Colonic mucosa (tissue), 4 donors: ENCODE measurements at regions not wholly inside any gene's neighbourhood (a gene's known extent, or its start where the extent isn't known, plus 50 kb on each side); places are given as distances from the start of the nearest gene placed in this dataset.

Source experiments
- DNase-seq: peaks from one replicate; pipeline ENCODE4 v3.0.0-alpha.2; 2020
- H3K27ac ChIP-seq: fragments of 200-600 bp; one replicate; pipeline ENCODE4 v1.8.0; 2021
- H3K27me3 ChIP-seq: fragments of 200-600 bp; one replicate; pipeline ENCODE4 v1.8.0; 2021
- H3K36me3 ChIP-seq: fragments of 200-600 bp; one replicate; pipeline ENCODE4 v1.8.0; 2021
- H3K4me1 ChIP-seq: fragments of 200-600 bp; one replicate; pipeline ENCODE4 v1.8.0; 2021; ENCODE audit warnings: mild to moderate bottlenecking
- H3K4me3 ChIP-seq: fragments of 200-600 bp; one replicate; pipeline ENCODE4 v1.8.0; 2021
- H3K9ac ChIP-seq, 2 donors: one replicate each; pipeline ENCODE4 v1.7.0; 2013; ENCODE audit warnings: control low read depth in 2 of 2, low read depth in 2 of 2, low read length in 2 of 2
- H3K9me3 ChIP-seq: fragments of 200-600 bp; one replicate; pipeline ENCODE4 v1.8.0; 2021
- intact Hi-C: fragments of 100-400 bp; cut with DNase I; formaldehyde crosslinking; loops from one replicate; pipeline ENCODE4 v1.14.1; 2022
- TF ChIP-seq, protein P1 (sequence below): fragments of 200-600 bp; IDR thresholded peaks from one replicate; pipeline ENCODE4 v1.8.0; 2022; ENCODE audit warnings: antibody characterized with exemption, mild to moderate bottlenecking
- donor health status: healthy.
- donor health status: DM: no; HTN: no; CAD: no.
- donor health status: DM: no; HTN: no; CAD: no.

DNA sequence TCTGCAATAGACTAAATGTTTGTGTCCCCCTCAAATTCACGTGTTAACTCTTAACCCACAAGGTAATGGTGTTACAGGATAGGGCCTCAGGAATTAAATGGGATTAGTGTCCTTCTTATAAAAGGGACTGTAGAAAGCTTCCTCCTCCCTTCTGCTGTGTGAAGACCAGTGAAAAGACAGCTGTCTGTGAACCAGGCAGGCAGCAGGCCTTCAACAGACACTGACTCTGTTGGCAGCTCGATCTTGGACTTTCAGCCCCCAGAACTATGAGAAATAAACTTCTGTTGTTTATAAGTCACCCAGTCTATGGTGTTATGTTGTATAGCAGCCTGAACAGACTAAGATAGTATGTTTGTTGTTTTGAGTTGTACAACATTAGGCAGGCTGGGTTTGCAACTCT lies 208.1 kb downstream of the GBA3 start:
- no peaks in the 10 kb centered on the region for H3K9me3 ChIP-seq
- H3K4me1 ChIP-seq: no peaks in the 10 kb centered on the region
- intact Hi-C loops: no loop called here
- no peaks in the 10 kb centered on the region for H3K36me3 ChIP-seq
- H3K27ac ChIP-seq: no peak overlapping the region
- no peak overlapping the region for H3K9ac ChIP-seq
- no peak overlapping the region for H3K4me3 ChIP-seq
- no peak for DNase-seq
- TF ChIP-seq, protein P1, sequence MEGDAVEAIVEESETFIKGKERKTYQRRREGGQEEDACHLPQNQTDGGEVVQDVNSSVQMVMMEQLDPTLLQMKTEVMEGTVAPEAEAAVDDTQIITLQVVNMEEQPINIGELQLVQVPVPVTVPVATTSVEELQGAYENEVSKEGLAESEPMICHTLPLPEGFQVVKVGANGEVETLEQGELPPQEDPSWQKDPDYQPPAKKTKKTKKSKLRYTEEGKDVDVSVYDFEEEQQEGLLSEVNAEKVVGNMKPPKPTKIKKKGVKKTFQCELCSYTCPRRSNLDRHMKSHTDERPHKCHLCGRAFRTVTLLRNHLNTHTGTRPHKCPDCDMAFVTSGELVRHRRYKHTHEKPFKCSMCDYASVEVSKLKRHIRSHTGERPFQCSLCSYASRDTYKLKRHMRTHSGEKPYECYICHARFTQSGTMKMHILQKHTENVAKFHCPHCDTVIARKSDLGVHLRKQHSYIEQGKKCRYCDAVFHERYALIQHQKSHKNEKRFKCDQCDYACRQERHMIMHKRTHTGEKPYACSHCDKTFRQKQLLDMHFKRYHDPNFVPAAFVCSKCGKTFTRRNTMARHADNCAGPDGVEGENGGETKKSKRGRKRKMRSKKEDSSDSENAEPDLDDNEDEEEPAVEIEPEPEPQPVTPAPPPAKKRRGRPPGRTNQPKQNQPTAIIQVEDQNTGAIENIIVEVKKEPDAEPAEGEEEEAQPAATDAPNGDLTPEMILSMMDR: no peak
- H3K27me3 ChIP-seq: no peaks in the 10 kb centered on the region

DNA sequence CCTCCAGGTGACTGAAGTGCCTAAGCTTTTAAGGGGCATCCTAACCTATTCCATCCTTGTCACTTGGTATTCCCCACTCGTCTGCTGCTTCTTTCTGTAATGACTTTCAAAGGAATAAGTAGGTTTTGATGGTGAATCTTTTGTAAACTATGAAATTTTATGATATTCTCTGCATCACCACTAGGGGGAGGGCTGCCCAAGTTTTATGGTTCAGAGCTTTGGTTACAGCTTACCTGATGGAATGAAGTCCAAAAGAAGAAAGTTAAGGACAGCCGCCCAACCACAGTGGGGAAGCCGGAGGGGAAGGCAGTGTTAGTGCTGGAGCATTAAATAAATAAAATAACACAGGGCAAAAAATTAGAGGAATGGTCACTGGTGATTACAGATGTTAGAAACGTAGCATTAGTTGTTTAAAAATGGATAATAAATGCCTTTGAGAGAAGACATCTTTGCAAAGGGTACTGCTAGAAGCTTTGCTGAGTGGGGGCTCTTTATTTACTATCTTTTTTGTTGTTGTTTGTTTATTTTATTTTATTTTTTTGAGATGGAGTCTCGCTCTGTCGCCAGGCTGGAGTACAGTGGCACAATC lies 204.9 kb downstream of the GBA3 start:
- intact Hi-C loops: no loop called here
- DNase-seq: no peak
- no peaks in the 10 kb centered on the region for H3K4me1 ChIP-seq
- no peaks in the 10 kb centered on the region for H3K9me3 ChIP-seq
- H3K9ac ChIP-seq: no peak overlapping the region
- H3K4me3 ChIP-seq: no peak overlapping the region
- H3K27me3 ChIP-seq: no peaks in the 10 kb centered on the region
- no peaks in the 10 kb centered on the region for H3K36me3 ChIP-seq
- TF ChIP-seq, protein P1: peak; percentile 73
- no peak overlapping the region for H3K27ac ChIP-seq

DNA sequence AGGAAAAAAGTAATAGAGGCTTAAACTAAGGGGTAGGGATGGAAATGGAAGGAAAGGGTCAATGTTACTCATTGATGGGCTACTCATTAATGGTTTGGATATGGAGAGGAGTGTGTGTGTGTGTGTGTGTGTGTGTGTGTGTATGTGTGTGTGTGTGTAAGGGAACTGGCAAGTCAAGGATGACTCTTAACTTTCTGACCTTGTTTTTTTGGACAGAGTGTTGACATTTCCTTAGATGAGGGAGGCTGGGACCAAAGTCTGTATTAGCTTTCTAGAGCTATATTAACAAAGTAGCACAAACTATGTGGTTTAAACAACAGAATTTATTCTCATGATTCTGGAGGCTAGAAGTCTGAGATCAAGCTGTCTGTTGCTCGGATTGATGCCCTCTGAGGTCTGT lies 202.7 kb downstream of the GBA3 start:
- DNase-seq: no peak
- no peak overlapping the region for H3K9ac ChIP-seq
- H3K27ac ChIP-seq: no peak overlapping the region
- intact Hi-C loops: no loop called here
- no peaks in the 10 kb centered on the region for H3K27me3 ChIP-seq
- no peaks in the 10 kb centered on the region for H3K4me1 ChIP-seq
- no peak overlapping the region for H3K4me3 ChIP-seq
- no peaks in the 10 kb centered on the region for H3K36me3 ChIP-seq
- H3K9me3 ChIP-seq: no peaks in the 10 kb centered on the region
- TF ChIP-seq, protein P1: no peak

DNA sequence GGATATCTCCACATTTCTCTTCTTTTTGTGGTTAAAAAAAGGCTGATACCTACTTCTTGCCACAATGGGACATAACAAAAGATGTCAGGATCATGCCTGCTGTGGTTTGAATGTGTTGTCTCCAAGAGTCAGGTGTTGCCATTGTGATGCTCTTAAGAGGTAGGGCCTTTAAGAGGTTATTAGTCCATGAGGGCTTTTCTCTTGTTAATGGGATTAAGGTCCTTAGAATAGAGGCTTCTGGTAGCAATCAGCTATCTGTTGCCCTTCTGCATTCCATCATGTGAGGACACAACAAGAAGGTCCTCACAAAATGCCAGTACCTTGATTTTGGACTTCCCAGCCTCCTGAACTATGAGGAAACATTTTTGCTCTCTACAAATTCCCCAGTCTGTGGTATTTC lies 191.4 kb downstream of the GBA3 start:
- TF ChIP-seq, protein P1: no peak
- DNase-seq: no peak
- Histone ChIP-seq H3K9me3 (no peaks in the 10 kb centered on the region), H3K27me3 (no peaks in the 10 kb centered on the region), H3K27ac (no peak overlapping the region), H3K4me3 (no peak overlapping the region), H3K9ac (no peak overlapping the region), H3K36me3 (no peaks in the 10 kb centered on the region), H3K4me1 (no peaks in the 10 kb centered on the region)
- intact Hi-C loops: no loop called here

DNA sequence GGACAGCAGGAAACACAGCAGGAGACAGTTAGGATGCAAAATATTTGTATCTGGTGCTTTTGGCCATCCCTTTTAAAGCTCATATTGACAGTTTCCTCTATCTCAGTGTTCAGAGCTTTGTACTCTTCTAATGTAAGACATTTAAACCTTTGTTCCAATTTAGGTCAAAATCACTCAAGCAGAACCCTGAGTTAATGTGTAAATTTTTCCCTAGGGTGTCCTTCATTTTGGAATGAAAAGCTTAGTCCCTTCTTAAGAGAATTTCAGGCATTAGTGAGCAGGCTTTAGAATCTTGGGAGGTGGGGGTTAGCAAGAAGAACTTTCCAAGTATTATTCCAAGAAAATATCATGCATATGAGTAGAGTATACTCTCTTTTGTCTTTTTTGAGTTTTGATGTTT lies 188.7 kb downstream of the GBA3 start:
- Histone ChIP-seq H3K9ac (no peak overlapping the region), H3K4me3 (no peak overlapping the region), H3K4me1 (no peaks in the 10 kb centered on the region), H3K27ac (no peak overlapping the region), H3K36me3 (no peaks in the 10 kb centered on the region), H3K9me3 (no peaks in the 10 kb centered on the region), H3K27me3 (no peaks in the 10 kb centered on the region)
- intact Hi-C loops: no loop called here
- TF ChIP-seq, protein P1: no peak
- DNase-seq: no peak
